22Rv1 (cell line): ENCODE measurements at regions not wholly inside any gene's neighbourhood (a gene's known extent, or its start where the extent isn't known, plus 50 kb on each side); places are given as distances from the start of the nearest gene placed in this dataset.

ENCODE experiments used
- ZFX ChIP-seq: fragments of 450-650 bp; IDR thresholded peaks from 2 replicates; pipeline ENCODE4 v1.6.1; 2017; ENCODE audit warnings: antibody characterized with exemption, borderline replicate concordance
- TF ChIP-seq, protein P1 (sequence below): fragments of 450-650 bp; IDR thresholded peaks from 2 replicates; pipeline ENCODE4 v1.5.1; 2017; ENCODE audit warnings: mild to moderate bottlenecking

GRCh38 chr12:13652105-13652504 lies 329.3 kb downstream of the GRIN2B start:
- TF ChIP-seq, protein P1, sequence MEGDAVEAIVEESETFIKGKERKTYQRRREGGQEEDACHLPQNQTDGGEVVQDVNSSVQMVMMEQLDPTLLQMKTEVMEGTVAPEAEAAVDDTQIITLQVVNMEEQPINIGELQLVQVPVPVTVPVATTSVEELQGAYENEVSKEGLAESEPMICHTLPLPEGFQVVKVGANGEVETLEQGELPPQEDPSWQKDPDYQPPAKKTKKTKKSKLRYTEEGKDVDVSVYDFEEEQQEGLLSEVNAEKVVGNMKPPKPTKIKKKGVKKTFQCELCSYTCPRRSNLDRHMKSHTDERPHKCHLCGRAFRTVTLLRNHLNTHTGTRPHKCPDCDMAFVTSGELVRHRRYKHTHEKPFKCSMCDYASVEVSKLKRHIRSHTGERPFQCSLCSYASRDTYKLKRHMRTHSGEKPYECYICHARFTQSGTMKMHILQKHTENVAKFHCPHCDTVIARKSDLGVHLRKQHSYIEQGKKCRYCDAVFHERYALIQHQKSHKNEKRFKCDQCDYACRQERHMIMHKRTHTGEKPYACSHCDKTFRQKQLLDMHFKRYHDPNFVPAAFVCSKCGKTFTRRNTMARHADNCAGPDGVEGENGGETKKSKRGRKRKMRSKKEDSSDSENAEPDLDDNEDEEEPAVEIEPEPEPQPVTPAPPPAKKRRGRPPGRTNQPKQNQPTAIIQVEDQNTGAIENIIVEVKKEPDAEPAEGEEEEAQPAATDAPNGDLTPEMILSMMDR, result no peak
- TF ChIP-seq ZFX, result no peak
